SK-N-SH (cell line): ENCODE measurements at regions not wholly inside any gene's neighbourhood (a gene's known extent, or its start where the extent isn't known, plus 50 kb on each side); places are given as distances from the start of the nearest gene placed in this dataset.

ENCODE experiments used
- CTCF ChIA-PET: fragments of 300-600, 350-600 bp; formaldehyde crosslinking; extraction: SDS; loops from one replicate; lab custom pipeline; 2021; lab: Yijun Ruan, JAX
- POLR2A ChIA-PET: fragments of 350-600 bp; sonication (Branson Sonifier 250); formaldehyde crosslinking; extraction: SDS; loops from one replicate; lab custom pipeline; 2020; ENCODE audit warnings: antibody characterized with exemption, inconsistent platforms; lab: Yijun Ruan, JAX
- DNase-seq: peaks from one replicate; pipeline ENCODE4 v3.0.0; 2012
- H2AFZ ChIP-seq: fragments of 200-600 bp; sonication (generic); 2 replicates; pipeline ENCODE4 v1.8.1; 2016; ENCODE audit warnings: antibody characterized with exemption, mild to moderate bottlenecking, low read depth
- H3F3A ChIP-seq: fragments of 200-600 bp; sonication (generic); replicated peaks from 2 replicates; pipeline ENCODE3; 2016; ENCODE audit warnings: antibody characterized with exemption, mild to moderate bottlenecking; ENCODE audit not compliant: insufficient read depth
- H3K27ac ChIP-seq, 2 experiments: fragments of 200-500 bp in 1 of 2; fragments of 200-600 bp in 1 of 2; sonication (Bioruptor generic) in 1 of 2; sonication (generic), shearing (Covaris generic) in 1 of 2; 2 replicates each; pipeline versions ENCODE4 v1.5.1 to v1.6.1; 2014 to 2016; ENCODE audit warnings: low read depth in 2 of 2, inconsistent platforms in 1 of 2, low read length in 1 of 2, mild to moderate bottlenecking in 1 of 2, mixed read lengths in 1 of 2
- H3K27me3 ChIP-seq: fragments of 200-600 bp; sonication (generic), shearing (Covaris generic); 2 replicates; pipeline ENCODE4 v1.6.1; 2016; ENCODE audit warnings: mixed run types; ENCODE audit not compliant: insufficient read depth
- H3K36me3 ChIP-seq, 2 experiments: fragments of 200-500 bp in 1 of 2; fragments of 200-600 bp in 1 of 2; sonication (Bioruptor generic) in 1 of 2; sonication (generic) in 1 of 2; replicated peaks in 1 of 2; 2 replicates each; pipeline versions ENCODE3 to v1.5.1; 2014 to 2016; ENCODE audit warnings: low read length in 1 of 2, mild to moderate bottlenecking in 1 of 2; ENCODE audit not compliant: insufficient read depth in 2 of 2, control insufficient read depth in 1 of 2
- H3K4me1 ChIP-seq, 2 experiments: fragments of 200-500 bp in 1 of 2; fragments of 200-600 bp in 1 of 2; sonication (Bioruptor generic) in 1 of 2; sonication (generic), shearing (Covaris generic) in 1 of 2; 2 replicates each; pipeline versions ENCODE4 v1.5.1 to v1.6.1; 2014 to 2016; ENCODE audit warnings: low read depth in 1 of 2, low read length in 1 of 2, mixed run types in 1 of 2; ENCODE audit not compliant: insufficient read depth in 2 of 2, control insufficient read depth in 1 of 2
- H3K4me2 ChIP-seq: fragments of 200-600 bp; sonication (generic), shearing (Covaris generic); 2 replicates; pipeline ENCODE4 v1.6.1; 2017; ENCODE audit warnings: mixed run types
- H3K4me3 ChIP-seq, 2 experiments: fragments of 200-500 bp in 1 of 2; fragments of 200-600 bp in 1 of 2; sonication (Bioruptor generic) in 1 of 2; sonication (generic), shearing (Covaris generic) in 1 of 2; 2 replicates each; pipeline versions ENCODE4 v1.5.1 to v1.8.1; 2014 to 2016; ENCODE audit warnings: low read depth in 2 of 2, inconsistent platforms in 1 of 2, low read length in 1 of 2, mild to moderate bottlenecking in 1 of 2, mixed read lengths in 1 of 2, moderate library complexity in 1 of 2
- H3K79me2 ChIP-seq: fragments of 200-600 bp; sonication (generic); 2 replicates; pipeline ENCODE4 v1.8.1; 2017; ENCODE audit warnings: mild to moderate bottlenecking; ENCODE audit not compliant: insufficient read depth
- H3K9ac ChIP-seq: fragments of 200-600 bp; sonication (generic); 2 replicates; pipeline ENCODE4 v1.6.1; 2017; ENCODE audit warnings: mixed run types
- H3K9me2 ChIP-seq: fragments of 200-600 bp; sonication (generic); 2 replicates; pipeline ENCODE4 v1.6.1; 2017; ENCODE audit warnings: mixed run types
- H3K9me3 ChIP-seq: fragments of 200-600 bp; sonication (generic); 2 replicates; pipeline ENCODE4 v1.6.1; 2017; ENCODE audit warnings: mixed run types, mild to moderate bottlenecking, moderate library complexity
- H4K20me1 ChIP-seq: fragments of 200-600 bp; sonication (generic); 2 replicates; pipeline ENCODE4 v1.6.1; 2017; ENCODE audit warnings: mild to moderate bottlenecking, mixed run types; ENCODE audit not compliant: insufficient read depth
- EP300 ChIP-seq, 2 experiments: IDR thresholded peaks; 2 replicates each; pipeline versions ENCODE4 v1.4.0 to v1.6.1; 2012; ENCODE audit warnings: borderline replicate concordance in 1 of 2, low read depth in 1 of 2, low read length in 1 of 2
- EZH2phosphoT487 ChIP-seq: fragments of 200-600 bp; sonication (generic); IDR thresholded peaks from 2 replicates; pipeline ENCODE4 v1.6.1; 2017; ENCODE audit warnings: low read depth, mixed run types, mild to moderate bottlenecking, antibody characterized with exemption, moderate library complexity, borderline replicate concordance
- FOXJ3 ChIP-seq: sonication (generic); formaldehyde crosslinking; IDR thresholded peaks from 2 replicates; pipeline ENCODE4 v1.5.1; 2020; ENCODE audit warnings: mild to moderate bottlenecking, missing genetic modification reagents
- FOXM1 ChIP-seq: IDR thresholded peaks from 2 replicates; pipeline ENCODE4 v1.4.0; 2012; ENCODE audit warnings: low read depth, mild to moderate bottlenecking
- GATA2 ChIP-seq: sonication (generic); formaldehyde crosslinking; IDR thresholded peaks from 2 replicates; pipeline ENCODE4 v1.5.0; 2020; ENCODE audit warnings: mild to moderate bottlenecking, missing genetic modification reagents
- IRF3 ChIP-seq: fragments of 150-350 bp; IDR thresholded peaks from 2 replicates; pipeline ENCODE4 v1.6.1; 2016; ENCODE audit warnings: mild to moderate bottlenecking, low read depth, low read length
- MEF2A ChIP-seq: IDR thresholded peaks from 2 replicates; pipeline ENCODE4 v1.4.0; 2012; ENCODE audit warnings: low read depth, borderline replicate concordance
- MXI1 ChIP-seq: IDR thresholded peaks from 2 replicates; pipeline ENCODE4 v1.6.1; 2012; ENCODE audit warnings: mild to moderate bottlenecking, low read depth, low read length, improper control_type of control experiment
- NRF1 ChIP-seq: IDR thresholded peaks from 2 replicates; pipeline ENCODE4 v1.6.1; 2012; ENCODE audit warnings: low read depth, mild to moderate bottlenecking, low read length
- POLR2AphosphoS5 ChIP-seq: IDR thresholded peaks from 2 replicates; pipeline ENCODE4 v1.6.1; 2012; ENCODE audit warnings: low read depth, low read length
- RAD21 ChIP-seq: IDR thresholded peaks from 2 replicates; pipeline ENCODE4 v1.6.1; 2012; ENCODE audit warnings: mild to moderate bottlenecking, low read length
- RCOR1 ChIP-seq: fragments of 150-350 bp; IDR thresholded peaks from 2 replicates; pipeline ENCODE4 v1.6.1; 2017; ENCODE audit warnings: antibody characterized with exemption, low read length
- REST ChIP-seq: IDR thresholded peaks from 2 replicates; pipeline ENCODE4 v1.6.1; 2012; ENCODE audit warnings: mild to moderate bottlenecking, low read depth, low read length, moderate library complexity
- RFX5 ChIP-seq: IDR thresholded peaks from 2 replicates; pipeline ENCODE4 v1.6.1; 2012; ENCODE audit warnings: mild to moderate bottlenecking, improper control_type of control experiment, low read length
- SIN3A ChIP-seq: IDR thresholded peaks from 2 replicates; pipeline ENCODE4 v1.6.1; 2012; ENCODE audit warnings: low read depth, mild to moderate bottlenecking, low read length, moderate library complexity, borderline replicate concordance
- TAF1 ChIP-seq: IDR thresholded peaks from 2 replicates; pipeline ENCODE4 v1.6.1; 2012; ENCODE audit warnings: low read depth, mild to moderate bottlenecking, low read length, moderate library complexity, borderline replicate concordance
- TCF12 ChIP-seq: IDR thresholded peaks from 2 replicates; pipeline ENCODE4 v1.4.0; 2012
- TEAD4 ChIP-seq: IDR thresholded peaks from 2 replicates; pipeline ENCODE4 v1.4.0; 2012; ENCODE audit warnings: mild to moderate bottlenecking, borderline replicate concordance; ENCODE audit not compliant: insufficient read depth
- USF2 ChIP-seq: fragments of 150-350 bp; IDR thresholded peaks from 2 replicates; pipeline ENCODE4 v1.6.1; 2017; ENCODE audit warnings: antibody characterized with exemption, low read length, low read depth, borderline replicate concordance
- YY1 ChIP-seq: IDR thresholded peaks from 2 replicates; pipeline ENCODE4 v1.4.0; 2012; ENCODE audit warnings: low read depth, mild to moderate bottlenecking
- ZBTB33 ChIP-seq: IDR thresholded peaks from 2 replicates; pipeline ENCODE4 v1.4.0; 2012; ENCODE audit warnings: low read depth, borderline replicate concordance
- WGBS: methylation state at CpG from one replicate; pipeline ENCODE4 v1.1.6; 2017; ENCODE audit warnings: low lambda C conversion rate; 5-methylcytosine and 5-hydroxymethylcytosine counted together

GRCh38 chr14:106215229-106215628, 688.8 kb downstream of the TMEM121 start:
- DNase-seq = no peak
- H3K4me2 ChIP-seq = no peak overlapping the region
- H3K27ac ChIP-seq = no peak overlapping the region
- no peaks in the 10 kb centered on the region for H4K20me1 ChIP-seq
- 2% methylated on average over 2 of the region's 2 CpGs for WGBS
- H3K4me1 ChIP-seq = no peaks in the 10 kb centered on the region
- ChIA-PET POLR2A (no interaction called here), CTCF (no interaction called here)
- no peaks in the 10 kb centered on the region; the same call in 1 of the 2 replicates for H3K27me3 ChIP-seq
- no peak for TF ChIP-seq RFX5
- no peak for TF ChIP-seq NRF1
- no peak for TF ChIP-seq POLR2AphosphoS5
- no peak for TF ChIP-seq REST
- no peak for TF ChIP-seq TEAD4
- TF ChIP-seq EP300 (IDR thresholded peaks at IDR 0.05; ENCODE audit: borderline replicate concordance in 1 of 2, low read depth in 1 of 2, low read length in 1 of 2) = no peak
- no peak for TF ChIP-seq TAF1
- TF ChIP-seq FOXM1 = no peak
- TF ChIP-seq ZBTB33 = no peak
- H3K9ac ChIP-seq = no peak overlapping the region
- H3F3A ChIP-seq = no peaks in the 10 kb centered on the region
- H3K9me2 ChIP-seq = no peaks in the 10 kb centered on the region
- no peaks in the 10 kb centered on the region for H3K79me2 ChIP-seq
- no peaks in the 10 kb centered on the region for H3K9me3 ChIP-seq
- H3K36me3 ChIP-seq = no peaks in the 10 kb centered on the region
- no peak overlapping the region for H2AFZ ChIP-seq
- H3K4me3 ChIP-seq = no peak overlapping the region

- Histone ChIP-seq H3K4me3 (no peak overlapping the region), H4K20me1 (no peaks in the 10 kb centered on the region), H3K79me2 (no peaks in the 10 kb centered on the region), H3K36me3 (no peaks in the 10 kb centered on the region), H3K9me3 (no peaks in the 10 kb centered on the region), H3K4me1 (no peaks in the 10 kb centered on the region), H2AFZ (no peak overlapping the region), H3K27me3 (no peaks in the 10 kb centered on the region; the same call in 1 of the 2 replicates), H3F3A (no peaks in the 10 kb centered on the region), H3K4me2 (no peak overlapping the region), H3K9me2 (no peaks in the 10 kb centered on the region), H3K27ac (no peak overlapping the region), H3K9ac (no peak overlapping the region)
- no peak for DNase-seq
- CTCF ChIA-PET = no interaction called here
- POLR2A ChIA-PET = no interaction called here
- WGBS = 0% methylated on average over 1 of the region's 1 CpG
- no peak for TF ChIP-seq MXI1
- TF ChIP-seq EP300 (IDR thresholded peaks at IDR 0.05; ENCODE audit: borderline replicate concordance in 1 of 2, low read depth in 1 of 2, low read length in 1 of 2) = no peak
- TF ChIP-seq GATA2 = no peak
- TF ChIP-seq RCOR1 = no peak
- TF ChIP-seq TCF12 = no peak
- TF ChIP-seq SIN3A = no peak
- no peak for TF ChIP-seq RAD21
- no peak for TF ChIP-seq USF2
- no peak for TF ChIP-seq RFX5
- TF ChIP-seq NRF1 = no peak
- TF ChIP-seq IRF3 = no peak
- TF ChIP-seq TEAD4 = no peak
- no peak for TF ChIP-seq YY1
- TF ChIP-seq FOXJ3 (CRISPR knock-in tag) = no peak
- TF ChIP-seq EZH2phosphoT487 = no peak
- TF ChIP-seq TAF1 = no peak
- TF ChIP-seq MEF2A = no peak
These were observed 690.3 kb downstream of the TMEM121 start for GRCh38 chr14:106216679-106217078.
